Osteocyte (in vitro differentiated cells): ENCODE measurements at regions not wholly inside any gene's neighbourhood (a gene's known extent, or its start where the extent isn't known, plus 50 kb on each side); places are given as distances from the start of the nearest gene placed in this dataset.

ENCODE experiments used
- DNase-seq: peaks from one replicate; pipeline ENCODE4 v3.0.0; 2021; ENCODE audit warnings: mixed read lengths; ENCODE audit not compliant: unreplicated experiment; ENCODE audit errors: extremely low spot score
- H3K27ac Mint-ChIP-seq: one replicate; pipeline ENCODE4 v1.8.0; 2021; ENCODE audit warnings: mild to moderate bottlenecking, mixed read lengths; ENCODE audit not compliant: unreplicated experiment
- H3K27me3 Mint-ChIP-seq: one replicate; pipeline ENCODE4 v1.8.0; 2021; ENCODE audit warnings: mixed read lengths; ENCODE audit not compliant: unreplicated experiment
- H3K36me3 Mint-ChIP-seq: one replicate; pipeline ENCODE4 v1.8.0; 2021; ENCODE audit warnings: mixed read lengths; ENCODE audit not compliant: unreplicated experiment
- H3K4me1 Mint-ChIP-seq: one replicate; pipeline ENCODE4 v1.8.0; 2021; ENCODE audit warnings: mixed read lengths; ENCODE audit not compliant: unreplicated experiment
- H3K4me3 Mint-ChIP-seq: one replicate; pipeline ENCODE4 v1.8.0; 2021; ENCODE audit warnings: mild to moderate bottlenecking, moderate library complexity, mixed read lengths; ENCODE audit not compliant: unreplicated experiment
- H3K9me3 Mint-ChIP-seq: one replicate; pipeline ENCODE4 v1.8.0; 2021; ENCODE audit warnings: mixed read lengths; ENCODE audit not compliant: unreplicated experiment
- TF ChIP-seq, protein P1 (sequence below): fragments of 200-600 bp; sonication (generic); IDR thresholded peaks from 2 replicates; pipeline ENCODE4 v1.5.0; 2021; ENCODE audit warnings: antibody characterized with exemption, mild to moderate bottlenecking, moderate library complexity

DNA sequence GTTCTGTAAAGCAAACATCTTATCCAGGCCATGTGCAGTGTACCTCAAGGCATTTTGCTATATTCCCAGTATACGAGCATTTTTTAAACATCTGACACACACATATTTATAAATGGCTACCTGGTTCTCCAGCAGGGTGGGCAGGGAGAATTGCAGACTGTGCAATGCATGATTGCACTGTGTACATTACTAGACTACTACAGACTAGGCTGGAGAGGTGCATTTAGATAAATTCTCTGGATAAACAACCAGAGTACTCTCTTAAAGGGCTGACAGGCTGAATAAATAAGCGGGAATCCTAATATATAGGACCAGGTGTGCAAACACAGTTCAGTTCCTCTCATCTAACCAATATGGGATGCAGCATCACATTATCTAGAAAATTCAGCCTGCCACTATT lies 428.3 kb upstream of the ARID1B start:
- no peak overlapping the region for H3K27ac Mint-ChIP-seq
- H3K4me3 Mint-ChIP-seq, result no peak overlapping the region
- peaks cover 21% of the 10 kb centered on the region for H3K27me3 Mint-ChIP-seq
- no peaks in the 10 kb centered on the region for H3K4me1 Mint-ChIP-seq
- H3K9me3 Mint-ChIP-seq, result no peaks in the 10 kb centered on the region
- TF ChIP-seq, protein P1, sequence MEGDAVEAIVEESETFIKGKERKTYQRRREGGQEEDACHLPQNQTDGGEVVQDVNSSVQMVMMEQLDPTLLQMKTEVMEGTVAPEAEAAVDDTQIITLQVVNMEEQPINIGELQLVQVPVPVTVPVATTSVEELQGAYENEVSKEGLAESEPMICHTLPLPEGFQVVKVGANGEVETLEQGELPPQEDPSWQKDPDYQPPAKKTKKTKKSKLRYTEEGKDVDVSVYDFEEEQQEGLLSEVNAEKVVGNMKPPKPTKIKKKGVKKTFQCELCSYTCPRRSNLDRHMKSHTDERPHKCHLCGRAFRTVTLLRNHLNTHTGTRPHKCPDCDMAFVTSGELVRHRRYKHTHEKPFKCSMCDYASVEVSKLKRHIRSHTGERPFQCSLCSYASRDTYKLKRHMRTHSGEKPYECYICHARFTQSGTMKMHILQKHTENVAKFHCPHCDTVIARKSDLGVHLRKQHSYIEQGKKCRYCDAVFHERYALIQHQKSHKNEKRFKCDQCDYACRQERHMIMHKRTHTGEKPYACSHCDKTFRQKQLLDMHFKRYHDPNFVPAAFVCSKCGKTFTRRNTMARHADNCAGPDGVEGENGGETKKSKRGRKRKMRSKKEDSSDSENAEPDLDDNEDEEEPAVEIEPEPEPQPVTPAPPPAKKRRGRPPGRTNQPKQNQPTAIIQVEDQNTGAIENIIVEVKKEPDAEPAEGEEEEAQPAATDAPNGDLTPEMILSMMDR, result no peak
- no peak for DNase-seq
- H3K36me3 Mint-ChIP-seq, result no peaks in the 10 kb centered on the region

DNA sequence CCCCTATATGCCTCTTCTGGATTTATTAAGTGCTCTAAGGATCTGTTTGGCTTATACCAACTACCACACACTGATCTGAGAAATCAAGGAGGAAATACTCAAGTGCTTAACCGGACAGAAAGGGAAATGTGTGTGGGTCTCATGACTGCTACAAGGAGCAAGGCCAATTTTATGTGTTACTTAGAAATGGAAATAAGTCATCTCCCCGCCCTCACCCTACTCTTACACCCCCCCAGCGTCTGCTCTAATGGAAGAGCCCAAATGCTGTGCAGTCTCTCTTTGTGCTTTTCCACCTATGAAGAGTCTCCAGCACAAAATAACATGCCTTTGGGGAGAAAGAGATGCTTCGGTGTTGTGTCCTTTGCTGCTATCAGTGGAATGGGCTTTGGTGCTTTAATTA lies 428.8 kb upstream of the ARID1B start:
- peak; percentile 25 for DNase-seq
- H3K4me1 Mint-ChIP-seq, result no peaks in the 10 kb centered on the region
- H3K27ac Mint-ChIP-seq, result no peak overlapping the region
- TF ChIP-seq, protein P1, result no peak
- no peak overlapping the region for H3K4me3 Mint-ChIP-seq
- no peaks in the 10 kb centered on the region for H3K9me3 Mint-ChIP-seq
- H3K36me3 Mint-ChIP-seq, result no peaks in the 10 kb centered on the region
- peaks cover 23% of the 10 kb centered on the region for H3K27me3 Mint-ChIP-seq

DNA sequence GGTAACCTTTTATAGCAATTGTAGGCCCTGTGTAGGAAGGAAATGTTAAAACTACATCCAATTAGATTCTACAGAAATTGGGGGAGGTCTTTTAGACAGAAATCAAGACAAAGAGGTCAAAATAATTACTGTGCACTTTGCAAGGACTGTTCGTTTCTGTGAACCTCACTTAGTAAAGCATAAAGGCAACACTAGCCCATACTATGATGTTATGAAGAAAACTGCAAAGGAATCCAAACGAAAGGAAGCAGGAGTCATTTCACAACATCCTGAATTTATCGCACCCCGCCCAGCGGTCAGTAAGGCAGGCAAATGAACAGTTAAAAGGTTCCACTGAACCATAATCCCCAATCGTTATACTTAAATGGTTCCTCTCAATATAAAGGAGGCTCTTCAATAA lies 429.5 kb upstream of the ARID1B start:
- Mint-ChIP-seq H3K27ac (no peak overlapping the region), H3K9me3 (no peaks in the 10 kb centered on the region), H3K4me1 (no peaks in the 10 kb centered on the region), H3K4me3 (no peak overlapping the region), H3K36me3 (no peaks in the 10 kb centered on the region), H3K27me3 (peaks cover 26% of the 10 kb centered on the region)
- DNase-seq, result peak; percentile 32
- TF ChIP-seq, protein P1, result no peak

DNA sequence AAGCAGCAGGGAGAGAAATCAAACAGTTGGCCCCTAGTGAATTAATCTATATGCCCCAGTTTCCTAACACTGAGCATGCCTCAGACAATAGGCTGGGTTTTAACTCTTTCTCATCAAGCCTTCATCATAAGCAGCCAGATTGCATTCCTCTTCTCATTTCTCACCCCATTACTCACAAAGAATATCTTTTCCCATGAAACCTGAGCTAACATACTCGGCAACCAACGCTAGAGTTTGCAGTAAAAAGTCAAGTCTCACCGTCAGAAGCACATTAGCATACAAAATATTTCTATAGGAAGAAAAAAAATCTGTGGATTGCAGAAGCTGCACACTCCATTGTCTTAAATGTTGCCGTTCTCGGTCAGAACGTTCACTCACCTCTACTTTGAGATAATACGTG lies 429.9 kb upstream of the ARID1B start:
- no peaks in the 10 kb centered on the region for H3K4me1 Mint-ChIP-seq
- DNase-seq, result no peak
- H3K36me3 Mint-ChIP-seq, result no peaks in the 10 kb centered on the region
- H3K9me3 Mint-ChIP-seq, result no peaks in the 10 kb centered on the region
- H3K27me3 Mint-ChIP-seq, result peaks cover 26% of the 10 kb centered on the region
- H3K4me3 Mint-ChIP-seq, result no peak overlapping the region
- TF ChIP-seq, protein P1, result no peak
- no peak overlapping the region for H3K27ac Mint-ChIP-seq

DNA sequence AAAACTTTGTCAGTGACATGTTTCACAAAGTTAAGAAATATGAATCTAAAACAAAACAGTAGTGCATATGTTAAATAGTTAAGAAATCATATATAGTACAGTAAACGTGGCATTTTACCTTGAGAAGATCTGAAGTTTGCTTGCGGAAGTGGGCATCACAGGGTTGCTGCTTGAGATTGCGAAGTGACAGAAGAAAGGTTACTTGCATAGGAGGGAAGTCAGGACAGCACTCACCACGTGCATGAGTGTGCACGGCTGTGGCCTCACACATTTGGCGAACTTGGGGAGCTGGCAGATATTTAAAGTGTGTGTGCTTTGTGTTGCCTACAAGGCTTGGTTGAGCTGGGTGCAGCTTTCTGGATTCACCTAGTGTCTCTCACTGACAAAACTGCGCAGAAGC lies 431.5 kb upstream of the ARID1B start:
- peak; percentile 34 for DNase-seq
- H3K36me3 Mint-ChIP-seq, result no peaks in the 10 kb centered on the region
- no peak overlapping the region for H3K27ac Mint-ChIP-seq
- no peak overlapping the region for H3K4me3 Mint-ChIP-seq
- no peaks in the 10 kb centered on the region for H3K9me3 Mint-ChIP-seq
- H3K27me3 Mint-ChIP-seq, result peaks cover 18% of the 10 kb centered on the region
- TF ChIP-seq, protein P1, result no peak
- no peaks in the 10 kb centered on the region for H3K4me1 Mint-ChIP-seq
